Upper lobe of left lung (tissue), 6 donors: ENCODE measurements at regions not wholly inside any gene's neighbourhood (a gene's known extent, or its start where the extent isn't known, plus 50 kb on each side); places are given as distances from the start of the nearest gene placed in this dataset.

Source experiments
- ATAC-seq, 2 donors: fragments of 200-7000 bp; cut with Tn5 transposase; one replicate each; pipeline ENCODE4 v1.9.1; 2022; ENCODE audit warnings: mild to moderate bottlenecking in 2 of 2, moderate library complexity in 2 of 2; ENCODE audit not compliant: low FRiP score in 2 of 2
- DNase-seq, 2 donors: peaks; one replicate each; pipeline ENCODE4 v3.0.0-alpha.2; 2019 to 2020
- H3K27ac ChIP-seq, 4 donors: fragments of 200-600 bp; sonication (generic); one replicate each; pipeline ENCODE4 v1.5.1; 2016 to 2019
- H3K27me3 ChIP-seq, 4 donors: fragments of 200-600 bp; sonication (generic); one replicate each; pipeline ENCODE4 v1.5.1; 2017 to 2019
- H3K36me3 ChIP-seq, 4 donors: fragments of 200-600 bp; sonication (generic); one replicate each; pipeline ENCODE4 v1.5.1; 2016 to 2019
- H3K4me1 ChIP-seq, 4 donors: fragments of 200-600 bp; sonication (generic); one replicate each; pipeline ENCODE4 v1.5.1; 2018 to 2019
- H3K4me3 ChIP-seq, 4 donors: fragments of 200-600 bp; sonication (generic); one replicate each; pipeline ENCODE4 v1.5.1; 2017 to 2019; ENCODE audit warnings: mild to moderate bottlenecking in 2 of 4, moderate library complexity in 1 of 4
- H3K9me3 ChIP-seq, 4 donors: fragments of 200-600 bp; sonication (generic); one replicate each; pipeline ENCODE4 v1.5.1; 2018 to 2019
- EP300 ChIP-seq, 4 donors: sonication (generic); formaldehyde crosslinking; IDR thresholded peaks; one replicate each; pipeline ENCODE4 v1.5.1; 2017; ENCODE audit warnings: antibody characterized with exemption in 4 of 4, control low read depth in 2 of 4
- POLR2A ChIP-seq, 4 donors: fragments of 450-650 bp; IDR thresholded peaks; one replicate each; pipeline ENCODE4 v1.5.1; 2016 to 2017; ENCODE audit warnings: antibody characterized with exemption in 4 of 4, mild to moderate bottlenecking in 2 of 4
- POLR2AphosphoS5 ChIP-seq, 2 donors: sonication (generic); formaldehyde crosslinking; IDR thresholded peaks; one replicate each; pipeline ENCODE4 v1.5.1; 2017; ENCODE audit warnings: antibody characterized with exemption in 2 of 2
- WGBS, 2 donors: methylation state at CpG; one replicate each; pipeline ENCODE4 v1.1.5; 2017 to 2018; 5-methylcytosine and 5-hydroxymethylcytosine counted together
- TF ChIP-seq, protein P1 (sequence below), 6 experiments: fragments of 450-650 bp in 4 of 6; fragments of 200-600 bp in 2 of 6; sonication (generic) in 2 of 6; IDR thresholded peaks; one replicate each; pipeline ENCODE4 v1.5.1; 2016 to 2019; ENCODE audit warnings: antibody characterized with exemption in 6 of 6
- donor health status: DM: no; HTN: no; CAD: no; lungs with moderate emphysema.
- donor health status: DM: no; HTN: yes; CAD: no; lungs with severe emphysema.

DNA sequence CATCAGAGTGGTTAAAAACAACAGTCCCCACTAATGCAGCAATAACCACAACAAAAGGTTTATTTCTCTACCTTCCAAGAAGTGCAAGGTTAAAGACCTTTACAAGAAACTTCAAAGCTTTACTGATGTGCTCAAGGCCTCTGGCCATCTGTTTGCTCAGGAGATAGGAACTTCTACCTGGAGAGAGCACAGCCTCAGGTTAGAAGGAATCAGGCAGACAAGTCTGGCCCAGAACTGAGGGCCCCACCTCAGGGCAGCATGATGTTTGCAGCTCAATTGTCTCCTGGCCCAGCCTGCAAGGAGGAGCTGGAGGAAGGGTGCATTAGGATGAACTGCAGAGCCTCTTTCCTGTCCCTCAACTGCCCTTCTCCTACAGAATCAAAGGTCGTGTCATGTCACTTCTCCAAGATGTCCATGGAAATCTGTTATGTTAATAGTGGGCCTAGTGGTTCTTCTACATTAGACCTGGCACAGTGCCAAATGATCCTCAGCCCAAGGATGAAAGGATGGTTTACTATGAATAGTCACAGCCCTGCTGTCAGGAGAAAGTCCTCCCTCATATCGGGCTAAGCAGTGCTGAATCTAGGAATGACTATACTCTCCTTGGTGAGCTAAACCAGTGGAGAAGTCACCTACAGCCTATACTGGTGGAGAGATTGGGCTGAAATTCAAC lies 98.9 kb upstream of the NTRK2 start:
- DNase-seq (no peak), ATAC-seq (no peak)
- TF ChIP-seq POLR2AphosphoS5 (IDR thresholded peaks at IDR 0.05) = no peak
- no peak for TF ChIP-seq POLR2A (IDR thresholded peaks at IDR 0.05)
- no peak for TF ChIP-seq EP300 (IDR thresholded peaks at IDR 0.05)
- TF ChIP-seq, protein P1, sequence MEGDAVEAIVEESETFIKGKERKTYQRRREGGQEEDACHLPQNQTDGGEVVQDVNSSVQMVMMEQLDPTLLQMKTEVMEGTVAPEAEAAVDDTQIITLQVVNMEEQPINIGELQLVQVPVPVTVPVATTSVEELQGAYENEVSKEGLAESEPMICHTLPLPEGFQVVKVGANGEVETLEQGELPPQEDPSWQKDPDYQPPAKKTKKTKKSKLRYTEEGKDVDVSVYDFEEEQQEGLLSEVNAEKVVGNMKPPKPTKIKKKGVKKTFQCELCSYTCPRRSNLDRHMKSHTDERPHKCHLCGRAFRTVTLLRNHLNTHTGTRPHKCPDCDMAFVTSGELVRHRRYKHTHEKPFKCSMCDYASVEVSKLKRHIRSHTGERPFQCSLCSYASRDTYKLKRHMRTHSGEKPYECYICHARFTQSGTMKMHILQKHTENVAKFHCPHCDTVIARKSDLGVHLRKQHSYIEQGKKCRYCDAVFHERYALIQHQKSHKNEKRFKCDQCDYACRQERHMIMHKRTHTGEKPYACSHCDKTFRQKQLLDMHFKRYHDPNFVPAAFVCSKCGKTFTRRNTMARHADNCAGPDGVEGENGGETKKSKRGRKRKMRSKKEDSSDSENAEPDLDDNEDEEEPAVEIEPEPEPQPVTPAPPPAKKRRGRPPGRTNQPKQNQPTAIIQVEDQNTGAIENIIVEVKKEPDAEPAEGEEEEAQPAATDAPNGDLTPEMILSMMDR (IDR thresholded peaks at IDR 0.05) = no peak
- no peaks in the 10 kb centered on the region for H3K36me3 ChIP-seq
- no peaks in the 10 kb centered on the region for H3K27me3 ChIP-seq
- no peak overlapping the region for H3K4me3 ChIP-seq
- H3K27ac ChIP-seq = no peak overlapping the region
- no peaks in the 10 kb centered on the region for H3K4me1 ChIP-seq
- H3K9me3 ChIP-seq = no peaks in the 10 kb centered on the region
- 87 to 100% methylated on average over 1 to 2 of the region's 2 CpGs for WGBS, 2 donors

DNA sequence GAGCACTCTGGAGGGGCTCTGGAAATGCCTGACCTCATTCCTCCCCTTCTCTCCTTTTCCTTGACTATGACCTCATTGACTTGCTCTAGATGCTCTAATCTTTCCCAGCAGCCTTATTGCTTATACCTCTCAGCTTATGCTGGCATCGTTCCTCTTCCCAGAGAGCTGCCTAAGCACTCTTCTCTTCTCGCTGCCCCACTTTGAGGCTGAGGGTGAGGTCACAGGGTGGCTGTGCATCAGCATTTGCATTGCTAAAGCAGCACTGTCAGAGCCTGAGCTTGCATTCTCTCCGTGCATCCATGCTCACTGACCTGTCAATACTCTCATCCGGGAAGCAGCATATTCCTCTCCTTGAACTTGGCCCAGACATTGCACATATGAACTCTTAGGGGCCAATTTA lies 96.4 kb upstream of the NTRK2 start:
- ATAC-seq = no peak
- 40 to 44% methylated on average over 4 of the region's 4 CpGs for WGBS, 2 donors

DNA sequence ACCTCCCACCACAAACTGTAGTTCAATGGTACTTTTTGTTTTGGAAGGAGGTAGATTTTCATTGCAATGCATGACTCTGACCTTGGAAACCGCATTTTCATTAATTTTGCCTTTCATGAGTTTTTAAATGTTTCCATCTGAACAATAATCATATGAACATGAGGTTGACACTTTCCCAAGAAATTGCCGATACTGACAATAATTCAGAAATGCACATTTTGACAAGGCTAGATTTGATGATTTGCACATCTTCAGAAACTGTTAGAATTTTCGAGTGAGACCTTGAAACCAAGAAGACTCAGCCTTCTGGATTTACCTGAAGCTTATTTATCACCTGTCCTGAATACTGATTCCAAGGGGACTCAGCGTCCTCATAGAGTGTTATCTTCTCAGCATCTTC lies 93.8 kb upstream of the NTRK2 start:
- H3K36me3 ChIP-seq = no peaks in the 10 kb centered on the region
- 79 to 81% methylated on average over 4 of the region's 4 CpGs for WGBS, 2 donors
- H3K4me1 ChIP-seq = no peaks in the 10 kb centered on the region
- no peaks in the 10 kb centered on the region for H3K9me3 ChIP-seq
- H3K27me3 ChIP-seq = peaks cover 0 to 2% (median 0%) of the 10 kb centered on the region in 4 donors
- no peak for DNase-seq
- H3K4me3 ChIP-seq = no peak overlapping the region
- no peak for ATAC-seq
- H3K27ac ChIP-seq = no peak overlapping the region
- no peak for TF ChIP-seq POLR2AphosphoS5 (IDR thresholded peaks at IDR 0.05)

More for the DNA sequence above, 96.4 kb upstream of the NTRK2 start:
- TF ChIP-seq POLR2A (IDR thresholded peaks at IDR 0.05) (no peak), POLR2AphosphoS5 (IDR thresholded peaks at IDR 0.05) (no peak), EP300 (IDR thresholded peaks at IDR 0.05) (no peak)
- TF ChIP-seq, protein P1 (IDR thresholded peaks at IDR 0.05) = no peak
- Histone ChIP-seq H3K4me1 (no peaks in the 10 kb centered on the region), H3K27ac (no peak overlapping the region), H3K27me3 (peaks cover 0 to 2% (median 0%) of the 10 kb centered on the region in 4 donors), H3K36me3 (no peaks in the 10 kb centered on the region), H3K9me3 (no peaks in the 10 kb centered on the region), H3K4me3 (no peak overlapping the region)
- DNase-seq = no peak

DNA sequence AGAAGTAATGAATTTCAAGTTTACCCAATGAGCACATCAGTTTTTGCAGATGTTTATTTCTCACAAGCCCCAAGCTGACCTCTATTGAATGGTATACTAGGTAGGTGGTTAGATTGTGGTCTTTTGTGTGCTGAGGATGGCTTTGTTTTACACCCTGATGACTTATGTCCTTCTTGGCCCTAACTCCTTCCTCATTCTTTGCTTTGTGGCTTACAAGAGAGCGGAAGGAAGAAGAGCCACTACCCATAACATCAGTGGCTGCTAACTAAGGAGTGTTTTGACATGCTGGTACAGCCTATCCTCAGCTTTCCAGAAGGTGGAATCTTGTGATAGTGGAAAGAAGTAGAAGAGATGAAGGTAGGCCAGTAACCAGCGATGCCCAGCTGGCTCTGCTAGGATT lies 85.7 kb upstream of the NTRK2 start:
- Histone ChIP-seq H3K9me3 (no peaks in the 10 kb centered on the region), H3K4me3 (no peak overlapping the region), H3K4me1 (no peaks in the 10 kb centered on the region), H3K27ac (no peak overlapping the region), H3K27me3 (no peaks in the 10 kb centered on the region), H3K36me3 (no peaks in the 10 kb centered on the region)
- TF ChIP-seq POLR2A (IDR thresholded peaks at IDR 0.05) (no peak), POLR2AphosphoS5 (IDR thresholded peaks at IDR 0.05) (no peak), EP300 (IDR thresholded peaks at IDR 0.05) (no peak)
- TF ChIP-seq, protein P1 (IDR thresholded peaks at IDR 0.05) = no peak
- DNase-seq (no peak), ATAC-seq (peak in 1 of 2 donors; percentile 23)
- 81 to 90% methylated on average over 2 of the region's 2 CpGs for WGBS, 2 donors

DNA sequence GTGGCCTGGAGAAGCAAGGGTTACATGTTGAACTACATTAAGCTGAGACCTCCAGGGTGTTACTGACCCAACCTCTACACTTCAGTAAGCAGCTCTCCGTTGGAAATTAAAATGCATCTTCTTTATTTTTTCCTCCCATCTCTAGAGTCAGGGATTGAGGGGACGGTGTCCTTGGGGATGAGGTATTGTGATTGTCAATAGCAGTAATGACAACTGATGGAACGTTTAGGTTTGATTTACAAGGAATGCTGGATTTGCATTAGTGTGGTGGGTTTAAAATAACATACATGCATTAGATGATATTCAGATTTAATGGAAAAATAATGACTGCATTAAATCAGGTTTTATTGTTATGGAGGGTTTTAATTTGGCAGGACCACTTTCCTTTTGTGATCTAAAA lies 82.9 kb upstream of the NTRK2 start:
- Histone ChIP-seq H3K36me3 (no peaks in the 10 kb centered on the region), H3K27ac (no peak overlapping the region), H3K27me3 (no peaks in the 10 kb centered on the region), H3K4me1 (no peaks in the 10 kb centered on the region), H3K4me3 (no peak overlapping the region), H3K9me3 (no peaks in the 10 kb centered on the region)
- TF ChIP-seq, protein P1 (IDR thresholded peaks at IDR 0.05) = no peak
- TF ChIP-seq POLR2A (IDR thresholded peaks at IDR 0.05) (no peak), EP300 (IDR thresholded peaks at IDR 0.05) (no peak)
- WGBS, 2 donors = 71 to 76% methylated on average over 3 of the region's 3 CpGs
- no peak for DNase-seq
- no peak for ATAC-seq
